WTC11 (cell line): ENCODE measurements at regions not wholly inside any gene's neighbourhood (a gene's known extent, or its start where the extent isn't known, plus 50 kb on each side); places are given as distances from the start of the nearest gene placed in this dataset.

Source experiments
- CREM ChIP-seq: sonication (generic); formaldehyde crosslinking; IDR thresholded peaks from 2 replicates; pipeline ENCODE4 v1.8.1; 2022; ENCODE audit warnings: mild to moderate bottlenecking, missing genetic modification reagents, moderate library complexity
- CTCF ChIP-seq: fragments of 200-600 bp; IDR thresholded peaks from 2 replicates; pipeline ENCODE4 v1.8.0; 2022; ENCODE audit warnings: antibody characterized with exemption
- EMX1 ChIP-seq: fragments of 250-450 bp; sonication (Bioruptor Pico); IDR thresholded peaks from 2 replicates; pipeline ENCODE4 v1.8.0; 2021; ENCODE audit warnings: mild to moderate bottlenecking
- FOXK1 ChIP-seq: sonication (generic); formaldehyde crosslinking; IDR thresholded peaks from 2 replicates; pipeline ENCODE4 v1.8.0; 2022; ENCODE audit warnings: mild to moderate bottlenecking, moderate library complexity, missing genetic modification reagents
- GRHL2 ChIP-seq: fragments of 250-450 bp; sonication (Bioruptor Pico); IDR thresholded peaks from 2 replicates; pipeline ENCODE4 v1.8.0; 2022; ENCODE audit warnings: mild to moderate bottlenecking, moderate library complexity; ENCODE audit not compliant: insufficient replicate concordance, severe bottlenecking
- HMGXB4 ChIP-seq: sonication (generic); formaldehyde crosslinking; IDR thresholded peaks from 2 replicates; pipeline ENCODE4 v1.8.1; 2023; ENCODE audit warnings: mild to moderate bottlenecking, moderate library complexity, missing genetic modification reagents
- JUN ChIP-seq: sonication (generic); formaldehyde crosslinking; IDR thresholded peaks from 2 replicates; pipeline ENCODE4 v1.8.0; 2023; ENCODE audit warnings: mild to moderate bottlenecking, missing genetic modification reagents
- TEAD4 ChIP-seq: sonication (generic); formaldehyde crosslinking; IDR thresholded peaks from 2 replicates; pipeline ENCODE4 v1.8.0; 2022; ENCODE audit warnings: mild to moderate bottlenecking, missing genetic modification reagents
- USF2 ChIP-seq: sonication (generic); formaldehyde crosslinking; IDR thresholded peaks from 2 replicates; pipeline ENCODE4 v1.8.1; 2023; ENCODE audit warnings: mild to moderate bottlenecking, missing genetic modification reagents, moderate library complexity

GRCh38 chr10:78205457-78206016, 171.9 kb downstream of the RPS24 start:
- TF ChIP-seq USF2 (CRISPR knock-in tag): no peak
- TF ChIP-seq HMGXB4 (CRISPR knock-in tag): no peak
- no peak for TF ChIP-seq CTCF
- TF ChIP-seq GRHL2 (CRISPR knock-in tag): no peak
- no peak for TF ChIP-seq EMX1 (CRISPR knock-in tag)
- no peak for TF ChIP-seq JUN (CRISPR knock-in tag)
- TF ChIP-seq TEAD4 (CRISPR knock-in tag): no peak
- no peak for TF ChIP-seq FOXK1 (CRISPR knock-in tag)
- no peak for TF ChIP-seq CREM (CRISPR knock-in tag)
